B cell (primary cell): ENCODE measurements at regions not wholly inside any gene's neighbourhood (a gene's known extent, or its start where the extent isn't known, plus 50 kb on each side); places are given as distances from the start of the nearest gene placed in this dataset.

Experiments
- ATAC-seq: fragments of 200-7000 bp; cut with Tn5 transposase; one replicate; pipeline ENCODE4 v1.10.0; 2021; ENCODE audit warnings: low read depth, mild to moderate bottlenecking, moderate number of reproducible peaks, moderate library complexity
- CTCF ChIA-PET: fragments of 350-600 bp; sonication (Branson Sonifier 250); formaldehyde crosslinking; loops from one replicate; lab custom pipeline; 2021; ENCODE audit warnings: antibody characterized with exemption, inconsistent platforms; lab: Charles Lee
- POLR2A ChIA-PET: fragments of 350-600 bp; sonication (Branson Sonifier 250); formaldehyde crosslinking; loops from one replicate; lab custom pipeline; 2021; ENCODE audit warnings: antibody characterized with exemption; lab: Charles Lee
- DNase-seq: peaks from one replicate; pipeline ENCODE4 v3.0.0; 2013
- H2AFZ ChIP-seq: 2 replicates; pipeline ENCODE4 v1.6.1; 2012; ENCODE audit warnings: mild to moderate bottlenecking, low read depth, low read length; ENCODE audit not compliant: insufficient read depth, poor library complexity, severe bottlenecking
- H3K27ac ChIP-seq, 2 donors: 1 replicate in 1 of 2; 2 replicates in 1 of 2; pipeline ENCODE4 v1.5.1; 2012 to 2013; ENCODE audit warnings: low read length in 2 of 2, mild to moderate bottlenecking in 2 of 2, moderate library complexity in 1 of 2
- H3K27me3 ChIP-seq, 4 experiments: fragments of 200-600 bp in 1 of 4; sonication (generic) in 1 of 4; replicated peaks in 1 of 4; 1 replicate in 2 of 4; 2 replicates in 2 of 4; pipeline versions ENCODE4 v1.6.1 to v1.7.0; 2013 to 2016; ENCODE audit warnings: low read length in 3 of 4, mild to moderate bottlenecking in 2 of 4, mixed read lengths in 1 of 4, moderate library complexity in 1 of 4; ENCODE audit not compliant: insufficient read depth in 4 of 4, control insufficient read depth in 3 of 4; ENCODE audit errors: control extremely low read depth in 1 of 4
- H3K36me3 ChIP-seq, 2 experiments: replicated peaks in 1 of 2; 1 replicate in 1 of 2; 2 replicates in 1 of 2; pipeline versions ENCODE4 v1.6.1 to v1.7.1; 2013; ENCODE audit warnings: low read length in 1 of 2; ENCODE audit not compliant: insufficient read depth in 2 of 2, control insufficient read depth in 1 of 2; ENCODE audit errors: control extremely low read depth in 1 of 2, extremely low read depth in 1 of 2
- H3K4me1 ChIP-seq, 2 donors: fragments of 200-600 bp in 1 of 2; sonication (generic) in 1 of 2; 1 replicate in 1 of 2; 2 replicates in 1 of 2; pipeline versions ENCODE4 v1.5.1 to v1.6.1; 2013 to 2017; ENCODE audit warnings: low read length in 2 of 2; ENCODE audit not compliant: control insufficient read depth in 2 of 2, insufficient read depth in 2 of 2
- H3K4me2 ChIP-seq: replicated peaks from 2 replicates; pipeline ENCODE3; 2012; ENCODE audit warnings: mild to moderate bottlenecking, low read depth, low read length; ENCODE audit not compliant: poor library complexity, severe bottlenecking
- H3K4me3 ChIP-seq, 5 experiments: fragments of 200-600 bp in 1 of 5; sonication (generic) in 1 of 5; 1 replicate in 3 of 5; 2 replicates in 2 of 5; pipeline versions ENCODE4 v1.5.1 to v1.7.0; 2011 to 2016; ENCODE audit warnings: low read length in 4 of 5, mild to moderate bottlenecking in 4 of 5, low read depth in 2 of 5, control low read depth in 1 of 5, moderate library complexity in 1 of 5; ENCODE audit not compliant: insufficient read depth in 1 of 5; ENCODE audit errors: control extremely low read depth in 1 of 5, extremely low read depth in 1 of 5
- H3K79me2 ChIP-seq: fragments of 200-600 bp; sonication (generic); one replicate; pipeline ENCODE4 v1.6.0; 2016; ENCODE audit warnings: low read length; ENCODE audit not compliant: control insufficient read depth, insufficient read depth
- H3K9ac ChIP-seq: fragments of 200-600 bp; sonication (generic); 2 replicates; pipeline ENCODE4 v1.6.1; 2017; ENCODE audit warnings: mild to moderate bottlenecking, low read length, moderate library complexity
- H3K9me3 ChIP-seq, 3 donors: one replicate each; pipeline versions ENCODE4 v1.6.1 to v1.7.1; 2013; ENCODE audit warnings: low read length in 2 of 3; ENCODE audit not compliant: control insufficient read depth in 2 of 3, insufficient read depth in 1 of 3; ENCODE audit errors: control extremely low read depth in 1 of 3
- H4K20me1 ChIP-seq: 2 replicates; pipeline ENCODE4 v1.6.0; 2012; ENCODE audit warnings: mild to moderate bottlenecking, low read length; ENCODE audit not compliant: insufficient read depth, control insufficient read depth, poor library complexity, severe bottlenecking
- H3K27ac Mint-ChIP-seq: one replicate; pipeline ENCODE4 v1.8.0; 2021; ENCODE audit warnings: mixed read lengths
- H3K27me3 Mint-ChIP-seq: one replicate; pipeline ENCODE4 v1.8.0; 2021; ENCODE audit warnings: mixed read lengths
- H3K4me1 Mint-ChIP-seq: one replicate; pipeline ENCODE4 v1.8.0; 2021; ENCODE audit warnings: mixed read lengths
- H3K4me3 Mint-ChIP-seq: one replicate; pipeline ENCODE4 v1.8.0; 2021; ENCODE audit warnings: mixed read lengths
- H3K9me3 Mint-ChIP-seq: one replicate; pipeline ENCODE4 v1.8.0; 2022; ENCODE audit warnings: mixed read lengths; ENCODE audit not compliant: insufficient read depth
- CTCF ChIP-seq: fragments of 200-600 bp; IDR thresholded peaks from one replicate; pipeline ENCODE4 v1.8.0; 2022; ENCODE audit warnings: antibody characterized with exemption, mild to moderate bottlenecking
- EZH2 ChIP-seq: IDR thresholded peaks from 2 replicates; pipeline ENCODE4 v1.6.1; 2012; ENCODE audit warnings: borderline replicate concordance, low read depth, mild to moderate bottlenecking, moderate library complexity, low read length; ENCODE audit not compliant: insufficient read depth, poor library complexity, severe bottlenecking
- WGBS: methylation state at CpG from one replicate; pipeline ENCODE4 v1.1.5; 2013; ENCODE audit warnings: missing lambda C conversion rate; ENCODE audit not compliant: insufficient coverage; 5-methylcytosine and 5-hydroxymethylcytosine counted together
- intact Hi-C: fragments of 100-400 bp; cut with micrococcal nuclease; formaldehyde crosslinking; loops from one replicate; pipeline ENCODE4 v1.10.0; 2022

- peaks cover 58% of the 10 kb centered on the region for H3K27me3 Mint-ChIP-seq
- peaks cover 4% of the 10 kb centered on the region for H3K4me1 Mint-ChIP-seq
- peak overlapping the region; percentile 44 for H3K4me3 Mint-ChIP-seq
Measured at GRCh38 chr9:121599872-121600585, 51.4 kb upstream of the DAB2IP start.

More at GRCh38 chr9:121599872-121600585, 51.4 kb upstream of the DAB2IP start:
- H2AFZ ChIP-seq, result no peak overlapping the region
- peaks cover 8 to 14% of the 10 kb centered on the region in 2 donors for H3K4me1 ChIP-seq
- H3K27me3 ChIP-seq, result peaks cover 0 to 57% (median 23%) of the 10 kb centered on the region in 4 experiments
- H3K79me2 ChIP-seq, result no peaks in the 10 kb centered on the region
- H3K27ac ChIP-seq, result no peak overlapping the region
- peaks cover 5% of the 10 kb centered on the region for H3K9me3 Mint-ChIP-seq
- no peak for ATAC-seq
- WGBS, result 19% methylated on average over 10 of the region's 25 CpGs
- H3K27ac Mint-ChIP-seq, result no peak overlapping the region
- ChIA-PET POLR2A (no interaction called here), CTCF (no interaction called here)
- H3K36me3 ChIP-seq, result no peaks in the 10 kb centered on the region
- H4K20me1 ChIP-seq, result no peaks in the 10 kb centered on the region
- no peak for TF ChIP-seq CTCF
- peak; percentile 42 for TF ChIP-seq EZH2
- no peak for DNase-seq
- intact Hi-C loops, result no loop called here
- H3K4me2 ChIP-seq, result peak overlapping the region; percentile 43
- H3K4me3 ChIP-seq, result no peak overlapping the region
- H3K9ac ChIP-seq, result no peak overlapping the region
- peaks cover 2 to 18% (median 6%) of the 10 kb centered on the region in 3 donors for H3K9me3 ChIP-seq
